ENCODE measurements at regions not wholly inside any gene's neighbourhood (a gene's known extent, or its start where the extent isn't known, plus 50 kb on each side); places are given as distances from the start of the nearest gene placed in this dataset.

DNA sequence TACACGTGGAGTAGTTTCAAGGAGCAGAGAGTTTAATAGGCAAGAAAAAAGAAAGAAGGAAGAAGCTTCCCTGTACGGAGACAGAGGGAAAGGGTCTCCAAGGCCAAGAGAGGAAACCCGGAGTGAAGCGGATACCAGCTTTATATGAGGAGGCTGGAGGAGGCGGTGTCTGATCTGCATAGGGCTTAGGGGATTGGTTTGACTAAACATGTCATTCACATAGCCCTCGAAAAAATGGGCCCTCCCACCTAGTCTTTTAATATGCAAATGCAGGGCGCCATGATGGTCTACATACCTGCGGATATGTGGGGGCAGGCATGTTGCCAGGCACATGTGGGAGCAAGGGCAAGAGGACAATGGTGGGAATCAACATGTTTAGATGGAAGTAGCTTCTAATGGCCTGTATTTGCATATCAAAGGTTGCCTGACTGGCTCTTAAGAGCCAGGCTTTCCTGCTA is 103.1 kb upstream of the UGT8 start:
- TF ChIP-seq, protein P1, sequence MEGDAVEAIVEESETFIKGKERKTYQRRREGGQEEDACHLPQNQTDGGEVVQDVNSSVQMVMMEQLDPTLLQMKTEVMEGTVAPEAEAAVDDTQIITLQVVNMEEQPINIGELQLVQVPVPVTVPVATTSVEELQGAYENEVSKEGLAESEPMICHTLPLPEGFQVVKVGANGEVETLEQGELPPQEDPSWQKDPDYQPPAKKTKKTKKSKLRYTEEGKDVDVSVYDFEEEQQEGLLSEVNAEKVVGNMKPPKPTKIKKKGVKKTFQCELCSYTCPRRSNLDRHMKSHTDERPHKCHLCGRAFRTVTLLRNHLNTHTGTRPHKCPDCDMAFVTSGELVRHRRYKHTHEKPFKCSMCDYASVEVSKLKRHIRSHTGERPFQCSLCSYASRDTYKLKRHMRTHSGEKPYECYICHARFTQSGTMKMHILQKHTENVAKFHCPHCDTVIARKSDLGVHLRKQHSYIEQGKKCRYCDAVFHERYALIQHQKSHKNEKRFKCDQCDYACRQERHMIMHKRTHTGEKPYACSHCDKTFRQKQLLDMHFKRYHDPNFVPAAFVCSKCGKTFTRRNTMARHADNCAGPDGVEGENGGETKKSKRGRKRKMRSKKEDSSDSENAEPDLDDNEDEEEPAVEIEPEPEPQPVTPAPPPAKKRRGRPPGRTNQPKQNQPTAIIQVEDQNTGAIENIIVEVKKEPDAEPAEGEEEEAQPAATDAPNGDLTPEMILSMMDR (IDR thresholded peaks at IDR 0.05), result no peak
- TF ChIP-seq POLR2AphosphoS5 (IDR thresholded peaks at IDR 0.05), result no peak
- no peak for TF ChIP-seq POLR2A (IDR thresholded peaks at IDR 0.05)
- TF ChIP-seq EP300 (IDR thresholded peaks at IDR 0.05; ENCODE audit: low read depth), result no peak

All from transverse colon (tissue), 4 donors.